ENCODE measurements at regions not wholly inside any gene's neighbourhood (a gene's known extent, or its start where the extent isn't known, plus 50 kb on each side); places are given as distances from the start of the nearest gene placed in this dataset.

GRCh38 chr10:113402602-113403001 is 150.3 kb upstream of the HABP2 start:
- no peak for DNase-seq (ENCODE audit: extremely low read depth in 1 of 2, low read depth in 1 of 2)

- no peak for DNase-seq (ENCODE audit: extremely low read depth in 1 of 2, low read depth in 1 of 2)
Measured at GRCh38 chr10:113407218-113407617, 145.6 kb upstream of the HABP2 start.

- DNase-seq (ENCODE audit: extremely low read depth in 1 of 2, low read depth in 1 of 2) = no peak
Measured at GRCh38 chr10:113409175-113409574, 143.7 kb upstream of the HABP2 start.

DNA sequence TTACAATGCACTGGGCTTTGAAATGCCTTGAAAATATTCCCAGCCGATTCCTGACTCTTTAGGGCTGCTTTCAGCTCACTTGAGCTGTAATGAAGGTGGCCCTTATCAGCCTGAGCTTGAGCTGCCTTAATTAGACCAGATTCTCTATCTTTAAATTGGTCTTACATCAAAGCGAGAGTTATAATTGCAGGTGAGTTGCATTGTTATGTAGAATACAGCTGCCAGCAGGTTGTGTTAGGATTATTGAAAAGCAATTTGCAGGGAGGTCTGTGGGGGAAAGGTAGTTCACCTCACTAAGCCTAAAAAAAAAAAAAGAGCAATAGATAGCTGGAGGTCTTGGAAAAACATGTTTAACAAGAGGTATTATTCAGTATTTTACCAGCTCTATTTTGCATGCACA is 142.2 kb upstream of the HABP2 start:
- DNase-seq (ENCODE audit: extremely low read depth in 1 of 2, low read depth in 1 of 2) = no peak

- DNase-seq (ENCODE audit: extremely low read depth in 1 of 2, low read depth in 1 of 2) = no peak
Measured at GRCh38 chr10:113411456-113411855, 141.4 kb upstream of the HABP2 start.

GRCh38 chr10:113412161-113412560 is 140.7 kb upstream of the HABP2 start:
- no peak for DNase-seq (ENCODE audit: extremely low read depth in 1 of 2, low read depth in 1 of 2)

GRCh38 chr10:113414543-113414942 is 138.3 kb upstream of the HABP2 start:
- no peak for DNase-seq (ENCODE audit: extremely low read depth in 1 of 2, low read depth in 1 of 2)

GRCh38 chr10:113415246-113415645 is 137.6 kb upstream of the HABP2 start:
- DNase-seq (ENCODE audit: extremely low read depth in 1 of 2, low read depth in 1 of 2) = no peak

DNA sequence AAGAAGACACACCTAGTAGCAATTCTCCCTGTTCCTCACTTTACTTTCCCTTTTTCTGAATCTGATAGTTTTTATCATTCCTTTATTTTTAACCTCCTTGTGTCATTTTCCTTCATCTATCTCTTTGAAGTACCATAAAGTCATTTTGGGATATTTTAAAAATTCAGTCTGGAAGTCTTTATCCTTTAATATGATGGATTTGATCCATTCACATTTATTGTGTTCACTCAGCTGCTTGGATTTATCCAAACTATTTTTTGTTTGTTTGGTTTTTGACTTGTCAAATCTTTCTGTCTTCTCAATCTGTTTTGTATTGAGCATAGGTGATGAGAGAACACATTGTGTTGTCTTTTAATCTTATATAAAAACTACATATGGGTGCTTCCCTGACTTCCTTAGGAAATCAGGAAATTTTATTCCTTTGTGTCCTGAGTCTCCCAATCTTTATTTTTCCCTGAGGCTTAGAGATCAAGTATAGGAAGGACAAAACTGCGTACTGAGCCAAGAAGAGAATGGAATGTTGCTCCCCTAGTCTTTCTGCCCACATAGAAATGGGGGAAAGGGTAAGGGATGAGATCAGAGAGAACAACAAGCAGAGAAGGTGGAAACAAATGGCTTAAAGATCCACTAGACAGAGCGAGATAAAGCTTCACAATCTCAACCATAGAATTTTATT is 132.7 kb upstream of the HABP2 start:
- no peak for DNase-seq (ENCODE audit: extremely low read depth in 1 of 2, low read depth in 1 of 2)

DNA sequence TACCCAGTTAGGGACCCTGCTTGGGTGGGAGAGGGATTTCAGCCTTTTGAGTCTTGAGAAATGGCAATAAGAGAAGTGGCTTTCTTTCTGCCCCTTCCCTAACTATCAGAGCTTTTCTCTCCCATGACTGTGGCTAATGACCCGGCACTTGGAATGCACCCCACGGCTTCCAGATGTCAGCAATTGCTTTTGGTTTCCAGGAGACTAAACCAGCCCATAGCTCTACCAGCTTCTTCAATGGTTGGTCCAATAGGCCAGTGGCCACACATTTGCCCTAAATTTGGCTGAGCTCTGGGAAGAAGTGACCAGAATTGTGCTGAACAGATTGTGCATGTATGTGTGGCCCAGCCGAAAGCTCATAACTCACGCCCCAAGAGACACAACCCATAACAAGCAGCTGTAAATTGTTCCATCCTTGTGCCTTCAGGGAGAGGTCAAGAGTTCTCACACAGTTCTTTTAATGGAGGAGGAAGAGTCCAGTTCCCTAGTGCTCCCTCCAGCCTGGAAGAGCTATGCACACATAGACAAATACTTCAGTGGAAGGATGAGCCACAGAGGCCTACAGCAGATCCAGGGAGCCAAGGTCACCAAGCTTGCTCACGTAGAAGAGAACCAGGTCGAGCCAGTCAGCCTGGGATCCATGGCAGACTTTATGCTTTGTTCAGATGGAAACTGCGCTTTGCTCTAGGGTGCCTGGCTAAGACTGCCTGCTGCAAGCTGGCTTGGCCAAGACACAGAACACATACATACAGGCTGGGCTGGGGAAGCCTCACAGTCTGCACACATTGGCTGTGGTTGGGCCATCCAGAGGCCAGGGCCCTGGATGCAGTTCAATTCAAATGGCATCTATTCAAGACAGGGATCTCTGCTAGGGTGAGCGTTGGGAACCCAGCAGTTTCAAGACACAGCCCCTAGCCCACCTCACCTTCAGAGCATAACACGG is 131.8 kb upstream of the HABP2 start:
- DNase-seq (ENCODE audit: extremely low read depth in 1 of 2, low read depth in 1 of 2) = no peak

- no peak for DNase-seq (ENCODE audit: extremely low read depth in 1 of 2, low read depth in 1 of 2)
Measured at GRCh38 chr10:113422371-113422770, 130.5 kb upstream of the HABP2 start.

GRCh38 chr10:113423981-113424721 is 128.7 kb upstream of the HABP2 start:
- no peak for DNase-seq (ENCODE audit: extremely low read depth in 1 of 2, low read depth in 1 of 2)

DNA sequence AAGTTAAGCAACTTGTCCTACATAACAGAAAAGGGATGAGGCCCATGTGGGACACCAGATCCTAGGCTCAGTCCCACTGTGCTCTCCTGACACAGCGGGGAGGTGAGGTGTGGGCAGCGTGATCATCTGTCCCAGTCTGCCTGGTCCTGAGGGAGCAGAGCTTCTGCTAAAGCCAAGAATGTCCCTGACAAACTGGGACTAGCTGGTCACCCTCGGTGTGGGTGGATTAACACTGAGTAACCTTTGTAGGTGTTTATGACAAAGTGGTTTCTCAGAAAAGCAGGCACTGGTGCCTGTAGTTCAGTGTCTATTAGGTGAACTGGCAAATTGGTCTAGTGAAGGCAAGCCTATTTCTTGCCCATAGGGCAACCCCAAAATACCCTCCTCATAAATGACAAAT is 127.8 kb upstream of the HABP2 start:
- no peak for DNase-seq (ENCODE audit: extremely low read depth in 1 of 2, low read depth in 1 of 2)

- DNase-seq (ENCODE audit: extremely low read depth in 1 of 2, low read depth in 1 of 2) = no peak
Measured at GRCh38 chr10:113425541-113425951, 127.3 kb upstream of the HABP2 start.

DNA sequence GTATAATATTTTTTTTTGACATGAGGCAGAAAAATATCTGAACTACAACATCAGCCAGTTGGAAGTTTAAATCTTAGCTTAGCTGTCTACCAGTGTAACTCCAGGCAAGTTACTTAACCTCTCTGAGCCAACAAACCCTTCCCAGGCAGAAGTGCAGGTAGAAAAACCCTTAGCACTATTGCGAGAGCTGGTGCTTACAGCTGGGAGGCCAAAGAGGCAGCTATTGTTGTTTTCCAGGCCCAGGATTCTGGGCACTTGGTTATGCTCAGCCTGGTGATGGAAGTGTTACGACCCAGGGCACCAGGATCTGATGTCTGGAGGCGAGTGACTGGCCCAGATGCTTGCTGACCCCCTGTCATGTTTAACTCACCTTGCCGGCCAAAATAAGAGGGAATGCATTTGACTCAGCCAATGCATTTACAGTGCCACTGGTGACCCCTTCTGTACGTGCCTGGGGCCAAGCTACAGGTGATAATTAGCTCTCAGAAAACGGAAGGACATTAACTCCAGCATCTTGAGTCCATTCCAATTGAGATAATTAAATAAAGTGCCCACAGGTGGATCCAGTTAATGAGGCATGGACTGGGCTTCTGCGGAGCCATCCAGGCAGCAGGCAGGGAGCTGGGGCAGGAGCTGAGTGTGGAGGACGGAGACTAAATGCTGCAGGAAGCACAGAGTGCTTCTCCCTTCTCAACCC is 126.5 kb upstream of the HABP2 start:
- DNase-seq (ENCODE audit: extremely low read depth in 1 of 2, low read depth in 1 of 2) = no peak

DNA sequence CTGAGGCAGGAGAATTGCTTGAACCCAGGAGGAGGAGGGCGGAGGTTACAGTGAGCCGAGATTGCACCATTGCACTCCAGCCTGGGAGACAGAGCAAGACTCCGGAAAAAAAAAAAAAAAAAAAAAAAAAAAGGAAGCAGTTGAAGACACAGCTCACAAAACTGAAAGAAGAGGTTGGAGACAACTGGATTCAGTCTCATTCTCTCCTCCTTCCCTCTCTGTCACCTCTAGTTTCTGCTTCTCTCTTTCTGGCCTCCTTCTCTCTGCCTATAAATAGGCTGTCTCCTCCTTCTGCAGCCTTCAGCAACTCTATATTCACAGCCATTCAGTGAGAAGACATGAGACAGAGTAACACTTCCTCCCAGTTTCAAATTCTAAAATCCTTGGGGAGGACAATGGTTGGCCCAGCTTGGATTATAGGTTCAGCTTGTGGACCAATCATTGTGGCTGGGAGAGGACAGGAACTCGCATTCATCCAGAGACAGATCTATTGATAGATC is 125.6 kb upstream of the HABP2 start:
- no peak for DNase-seq (ENCODE audit: extremely low read depth in 1 of 2, low read depth in 1 of 2)

DNA sequence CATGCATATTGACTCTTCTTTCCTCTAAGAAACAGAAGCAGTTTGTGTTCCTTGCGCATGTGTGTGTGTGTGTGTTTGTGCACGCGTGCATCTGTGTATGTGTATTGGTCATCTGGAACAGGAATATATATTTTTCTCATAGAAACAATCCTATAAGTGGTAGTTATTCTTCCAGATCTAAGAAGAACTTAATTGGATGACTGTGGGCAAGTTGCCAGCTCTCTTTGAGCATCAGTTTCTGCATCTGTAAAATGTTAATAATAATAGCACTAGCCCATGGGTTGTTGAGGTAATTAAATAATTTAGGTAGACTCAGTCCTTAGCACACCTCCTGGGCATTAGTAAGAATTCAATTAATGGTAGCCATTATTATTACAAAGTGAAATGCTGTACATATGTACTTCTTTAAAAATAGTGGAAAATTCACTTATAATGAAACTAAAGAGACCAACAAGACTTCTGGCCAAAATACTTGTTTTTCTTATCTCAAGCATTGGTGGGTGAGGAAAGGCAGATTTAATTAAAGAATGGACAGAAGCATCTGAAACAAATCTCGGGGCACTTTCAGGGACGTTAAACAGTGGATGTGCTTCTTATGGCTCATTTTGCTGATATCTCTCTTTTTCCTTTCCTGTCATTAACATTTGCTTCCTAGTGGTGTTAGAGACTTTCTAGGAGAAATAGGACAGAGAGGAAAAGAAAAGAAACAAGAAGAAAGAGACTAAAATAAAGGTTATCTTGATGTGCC is 124.9 kb upstream of the HABP2 start:
- DNase-seq (ENCODE audit: extremely low read depth in 1 of 2, low read depth in 1 of 2) = no peak

DNA sequence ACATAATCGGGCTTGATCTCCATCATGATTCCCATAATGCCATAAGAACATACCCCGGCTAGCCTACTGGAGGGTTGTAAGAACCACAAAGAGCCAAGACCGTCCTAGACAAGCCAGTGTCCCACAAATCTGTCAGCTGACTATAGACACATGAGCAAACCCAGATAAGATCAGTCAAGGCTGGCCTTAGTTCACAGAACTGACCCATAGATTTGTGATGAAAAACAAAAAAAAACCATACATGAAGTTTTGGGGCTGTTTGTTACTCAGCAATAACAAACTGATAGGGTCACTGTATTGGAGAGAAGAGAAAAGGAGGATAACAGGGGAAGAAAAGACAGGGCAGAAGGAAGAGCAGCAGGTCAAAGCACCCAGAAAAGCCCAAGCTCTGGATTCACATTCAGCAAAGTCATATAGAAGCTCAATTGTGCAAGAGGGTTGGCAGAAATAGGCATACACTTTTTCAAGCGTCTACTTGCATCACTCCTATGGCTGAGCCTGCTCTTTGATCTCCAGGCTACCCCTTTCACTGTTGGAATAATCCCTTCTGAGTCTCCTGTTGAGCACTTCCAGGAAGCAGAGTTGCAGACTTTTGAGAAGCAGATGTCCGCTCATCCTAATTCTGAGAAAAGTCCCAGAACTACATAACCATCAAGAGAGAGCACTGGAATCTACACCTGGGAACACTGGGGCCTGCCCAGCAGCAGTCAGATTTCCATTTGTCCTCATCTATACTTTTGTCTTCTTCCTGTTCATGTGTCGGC is 122.0 kb upstream of the HABP2 start:
- no peak for DNase-seq (ENCODE audit: extremely low read depth in 1 of 2, low read depth in 1 of 2)
